ENCODE measurements at regions not wholly inside any gene's neighbourhood (a gene's known extent, or its start where the extent isn't known, plus 50 kb on each side); places are given as distances from the start of the nearest gene placed in this dataset.
A peak's percentile ranks its signal among the peaks of the same experiment; 100 is the strongest.
"Not testable (repeated sequence)": the region's sequence is repeated elsewhere in the genome, so short reads cannot be mapped to it uniquely, and the experiment has no call there.

DNA sequence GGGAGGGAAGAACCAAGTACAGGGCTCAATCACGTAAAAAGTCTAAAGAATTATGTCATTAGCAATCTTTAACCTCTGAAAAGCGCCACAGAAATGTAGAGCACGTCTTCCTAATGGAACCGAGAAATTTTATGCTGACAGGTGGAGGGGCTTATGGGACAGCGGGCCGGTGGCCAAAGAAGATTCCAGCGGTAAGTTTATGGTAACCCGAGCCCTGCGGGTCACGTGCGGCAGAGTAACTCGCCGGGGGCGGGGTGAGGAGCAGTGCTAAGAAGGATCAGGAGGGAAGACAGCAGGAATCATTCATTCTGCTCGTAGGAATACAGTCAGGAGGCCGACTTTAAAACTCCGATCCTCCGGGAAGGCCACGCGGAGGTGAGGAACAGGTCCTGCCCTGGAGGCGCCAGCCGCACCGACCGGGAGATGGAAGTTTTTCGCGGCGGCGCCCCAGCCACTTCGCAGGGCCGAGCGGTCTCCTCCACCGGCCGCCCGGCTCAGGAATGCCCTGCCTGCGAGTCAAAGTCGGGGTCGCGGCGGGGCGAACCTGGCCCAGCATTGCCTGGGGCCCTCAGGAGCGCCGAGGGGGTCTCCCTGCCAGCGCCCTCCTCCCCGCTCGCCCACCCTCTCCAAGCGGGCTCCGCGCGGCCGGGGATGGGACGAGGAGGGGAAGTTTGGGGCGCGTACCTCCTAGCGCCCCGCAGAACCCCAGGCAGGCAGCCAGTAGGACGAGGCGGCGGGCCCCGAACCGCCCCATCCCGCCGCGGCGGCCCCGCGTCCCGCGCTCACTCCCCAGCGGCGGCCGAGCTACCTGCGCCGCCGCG is 101.8 kb downstream of the ESM1 start:
- DNase-seq, result peak in 1 of 2 experiments; percentile 5

DNA sequence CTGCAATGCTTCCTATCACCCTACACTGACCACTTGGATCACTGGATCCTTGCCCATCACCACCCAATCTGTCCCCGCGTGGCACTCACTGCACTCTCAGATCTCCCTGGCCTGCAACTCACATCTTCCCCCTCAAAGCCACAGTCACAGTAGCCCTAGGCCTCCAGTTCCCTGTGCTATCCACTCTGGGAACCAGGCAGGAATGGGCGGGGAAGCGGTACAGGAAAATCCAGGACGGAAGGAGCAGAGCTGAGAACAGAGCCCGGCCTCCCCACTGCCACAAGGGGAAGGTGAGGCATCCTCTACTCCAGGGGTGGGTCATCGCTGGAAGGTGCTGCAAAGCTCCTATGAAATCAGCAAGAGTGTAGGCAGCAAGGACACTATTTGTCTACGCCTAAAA is 102.6 kb downstream of the ESM1 start:
- no peak for DNase-seq

DNA sequence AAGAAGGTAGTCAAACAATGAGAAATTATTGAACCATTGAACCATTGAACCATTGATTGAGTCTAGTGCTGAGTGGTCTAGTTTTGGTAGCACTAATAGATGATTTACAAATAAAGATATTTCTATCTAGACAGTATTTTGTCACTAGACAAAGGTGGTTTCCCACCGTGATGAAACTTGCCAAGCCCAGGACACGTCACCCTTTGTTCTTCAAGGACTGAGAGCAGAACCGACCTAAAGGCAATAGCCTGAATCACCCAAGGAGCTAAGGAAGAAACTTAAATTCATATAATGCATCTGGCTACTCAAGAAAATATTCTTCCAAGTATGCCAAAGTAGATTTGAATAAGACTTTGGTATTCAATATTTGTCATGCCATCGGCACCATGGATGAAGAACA is 103.3 kb downstream of the ESM1 start:
- DNase-seq, result no peak

DNA sequence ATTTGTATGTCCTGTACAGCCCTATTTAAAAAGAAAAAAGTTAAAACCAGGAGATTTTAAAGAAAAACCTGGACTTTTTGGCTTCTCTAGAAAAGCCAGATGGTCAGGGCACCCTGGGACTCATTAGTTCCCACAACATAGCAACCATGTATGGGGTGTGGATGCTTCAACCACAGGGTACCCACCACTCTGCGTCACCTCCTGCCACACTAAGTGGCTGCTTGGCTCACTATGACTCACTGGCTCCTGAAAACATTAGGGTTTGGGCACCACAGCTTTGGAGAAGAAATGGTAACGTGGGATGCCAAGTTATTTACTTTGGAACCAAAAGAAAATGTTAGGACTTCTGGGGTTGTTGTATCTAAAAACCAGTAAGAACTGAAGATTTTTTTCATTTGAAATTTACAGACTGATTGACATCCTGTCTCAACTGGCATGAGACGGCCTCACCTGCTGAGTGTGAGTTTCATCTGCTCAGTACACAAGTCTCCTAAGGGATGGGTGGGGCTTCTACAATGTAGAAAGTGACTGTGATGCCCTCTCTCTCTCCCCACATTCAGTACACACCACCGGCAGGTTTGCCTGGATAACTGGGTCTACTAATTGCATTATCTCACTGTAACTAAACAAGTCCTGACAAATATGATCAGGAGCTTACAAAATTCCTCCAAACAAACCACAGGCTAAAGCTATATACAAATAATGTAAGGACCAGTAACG is 103.9 kb downstream of the ESM1 start:
- DNase-seq, result no peak

DNA sequence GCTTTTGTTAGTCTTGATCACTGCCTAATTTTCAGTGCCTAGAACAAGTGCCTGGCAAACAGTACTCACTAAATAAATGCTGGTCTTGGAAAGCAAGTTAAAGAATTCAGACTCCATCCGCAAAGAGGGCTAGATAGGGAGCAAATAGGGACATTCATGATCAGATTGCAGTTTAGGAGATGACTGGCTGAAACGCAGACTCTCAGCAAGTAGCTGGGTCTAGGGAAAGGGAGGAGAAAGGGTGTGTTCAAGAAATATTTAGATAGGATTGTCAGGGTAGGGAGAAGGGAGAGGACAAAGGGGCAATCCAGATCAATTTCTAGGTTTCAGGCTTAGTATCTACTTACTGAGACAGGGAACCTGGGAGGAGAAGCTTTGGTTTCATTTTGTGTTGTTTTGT is 108.4 kb downstream of the ESM1 start:
- DNase-seq, result no peak

DNA sequence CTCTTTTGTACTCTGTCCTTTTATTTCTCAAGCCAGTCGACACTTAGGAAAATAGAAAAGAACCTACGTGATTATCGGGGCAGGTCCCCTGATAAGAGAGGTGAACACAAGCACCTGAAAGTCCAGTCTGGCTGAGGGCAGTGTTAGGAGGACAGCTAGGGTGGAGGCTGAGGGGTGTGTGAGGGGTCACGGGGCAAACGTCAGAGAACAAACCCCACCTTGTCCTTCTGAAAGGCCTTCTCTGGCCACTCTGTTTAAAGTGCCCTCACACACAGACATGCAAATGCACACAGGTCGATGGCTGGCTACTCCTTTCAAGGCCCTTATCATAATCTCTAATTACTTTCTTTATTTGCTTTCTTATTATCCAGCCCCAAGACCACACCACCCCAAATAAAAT is 108.8 kb downstream of the ESM1 start:
- DNase-seq, result no peak

DNA sequence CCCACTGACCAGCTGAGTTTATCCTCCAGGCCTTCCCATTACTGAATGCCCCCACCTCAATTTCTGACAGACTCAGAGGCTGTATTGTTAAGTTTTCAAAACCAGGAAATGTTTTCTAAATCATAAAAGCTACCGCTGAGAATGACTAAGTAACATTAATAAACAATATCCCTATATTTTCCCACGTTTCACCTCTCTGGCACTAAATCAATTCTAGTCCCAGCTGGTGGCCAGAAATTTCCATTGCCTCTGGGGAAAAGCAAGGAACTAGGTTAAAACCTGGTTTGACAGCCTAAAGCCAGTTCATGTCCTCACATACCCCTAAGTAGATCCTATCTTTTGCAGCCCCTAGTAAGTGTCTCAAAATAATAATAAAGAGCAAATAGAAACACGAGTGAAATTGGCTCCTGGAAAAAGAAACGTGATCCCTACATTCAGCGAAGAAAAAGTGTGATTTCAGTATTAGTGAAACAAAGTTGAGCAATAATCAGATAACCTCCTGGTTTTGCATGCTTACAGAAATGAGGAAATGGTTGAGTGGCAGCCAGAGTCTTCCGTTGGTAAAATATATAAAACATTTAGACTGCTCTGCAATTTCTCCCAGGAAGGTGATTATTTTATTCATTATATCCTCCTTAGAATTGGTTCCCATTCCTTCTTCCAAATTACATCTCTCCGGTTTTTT is 110.9 kb downstream of the ESM1 start:
- peak; percentile 27 to 43 for DNase-seq

DNA sequence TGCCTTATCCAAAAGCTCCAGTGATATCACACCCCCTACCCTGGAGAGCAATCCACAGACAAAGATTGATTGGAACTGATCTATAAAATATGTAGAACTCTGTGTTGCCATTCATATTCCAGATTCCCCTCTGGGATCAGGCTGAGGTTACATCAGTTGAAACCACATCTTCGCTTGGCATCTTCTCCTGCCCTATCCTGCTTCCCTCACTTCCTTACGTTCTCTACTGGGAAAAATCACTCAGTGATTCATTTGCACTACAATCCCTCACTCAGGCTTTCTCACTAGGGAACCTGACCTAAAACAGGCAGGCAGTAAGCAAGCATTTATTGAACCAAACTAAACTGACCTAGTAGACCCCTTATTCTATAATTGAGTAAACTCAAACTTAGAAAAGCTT is 111.7 kb downstream of the ESM1 start:
- DNase-seq, result no peak

DNA sequence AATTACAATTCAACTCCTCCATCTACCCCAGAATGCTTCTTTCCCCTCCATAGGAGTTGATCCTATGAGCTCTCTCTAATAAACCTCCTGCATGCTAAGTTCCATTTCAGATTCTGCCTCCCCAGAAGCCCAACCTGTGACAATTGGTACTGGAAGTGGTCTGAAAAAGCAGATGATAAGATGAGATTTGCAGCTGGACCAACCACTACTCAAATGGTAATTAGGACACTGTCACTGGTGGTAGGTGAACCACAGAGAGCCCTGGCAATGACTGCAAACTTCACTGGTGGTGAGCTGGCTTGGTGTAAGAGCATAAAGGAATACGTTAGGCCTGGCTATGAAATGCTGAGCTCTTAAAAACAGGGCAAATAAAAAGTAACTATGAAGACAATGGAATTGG is 112.6 kb downstream of the ESM1 start:
- DNase-seq, result no peak

DNA sequence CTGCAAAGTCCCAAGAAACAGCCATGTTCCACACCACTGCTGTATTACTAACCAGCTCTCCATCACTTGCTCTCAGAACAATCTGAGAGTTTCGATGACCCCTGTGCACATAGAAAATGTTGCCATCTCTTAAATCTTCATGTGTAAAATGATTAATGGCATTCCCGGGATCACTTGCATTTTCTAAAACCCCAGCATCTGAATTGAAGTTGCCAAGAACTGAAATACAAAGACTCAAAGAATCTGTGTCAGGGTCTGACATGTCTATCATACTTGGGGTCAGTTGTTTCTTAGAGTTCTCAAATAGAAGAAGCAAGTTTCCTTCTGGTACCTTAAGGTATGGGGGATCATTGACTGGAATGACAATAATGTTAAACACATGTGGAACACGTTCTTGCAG is 115.1 kb downstream of the ESM1 start:
- no peak for DNase-seq

DNA sequence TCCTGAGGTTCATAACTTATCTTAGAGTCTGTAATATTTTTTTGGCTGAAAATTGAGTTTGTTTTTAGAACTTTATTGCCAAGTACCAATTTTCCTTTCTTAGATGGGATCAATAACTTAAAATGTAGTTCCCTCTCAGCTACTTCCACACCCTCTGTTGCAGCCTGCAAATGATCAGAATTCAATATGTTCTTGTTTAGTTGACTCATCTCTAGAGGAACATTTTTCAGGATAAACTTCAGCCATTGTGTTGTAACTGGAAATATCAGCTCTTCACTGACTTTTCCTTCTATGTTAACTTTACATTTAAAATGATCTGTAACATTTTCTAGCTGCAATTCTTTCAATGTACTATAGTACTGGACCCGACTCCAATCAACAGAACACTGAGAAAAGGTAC is 115.7 kb downstream of the ESM1 start:
- no peak for DNase-seq

DNA sequence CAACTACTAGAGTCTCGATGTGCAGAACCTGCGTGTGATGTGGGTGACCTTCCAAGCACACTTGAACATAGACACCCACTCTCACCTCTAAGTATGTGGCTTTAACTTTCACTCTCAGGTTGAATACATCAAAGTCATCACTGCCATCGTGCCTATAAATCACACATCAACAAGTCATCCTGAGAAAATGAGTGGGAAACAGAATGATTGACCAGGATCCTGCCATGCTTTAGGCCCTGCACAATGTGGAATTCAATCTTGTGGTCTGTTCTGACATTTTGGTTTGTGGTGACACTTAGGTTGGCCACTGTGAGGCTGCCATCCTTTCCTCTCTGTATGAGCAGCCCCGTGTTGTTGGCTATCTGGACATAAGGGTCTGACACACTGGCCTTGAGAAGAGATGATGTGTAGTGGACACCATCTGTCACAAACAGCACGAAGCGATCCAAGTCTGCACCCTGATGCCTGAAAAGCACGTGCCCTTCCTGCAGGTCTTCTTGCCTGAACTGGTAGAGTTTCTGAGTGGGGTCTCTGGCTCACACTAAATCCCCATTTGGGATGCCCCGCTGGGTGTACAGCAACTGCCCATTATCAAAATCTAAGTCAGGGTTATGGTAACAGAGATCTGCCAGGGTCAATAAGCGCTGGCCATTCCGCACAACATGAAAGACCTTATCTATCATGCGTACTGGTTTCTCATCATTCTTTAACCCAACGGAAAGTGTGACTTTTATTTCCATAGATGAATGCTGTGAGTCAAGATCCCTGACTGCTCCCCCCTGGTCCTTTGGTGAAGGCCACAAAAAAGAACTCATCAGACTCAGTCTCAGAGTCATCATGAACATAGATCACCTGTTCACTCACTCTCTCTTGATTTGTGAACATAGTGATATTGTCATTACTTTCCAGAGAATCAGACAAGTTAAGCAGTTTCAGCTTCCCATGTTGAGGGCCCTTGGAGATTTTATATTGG is 116.6 kb downstream of the ESM1 start:
- DNase-seq, result no peak

DNA sequence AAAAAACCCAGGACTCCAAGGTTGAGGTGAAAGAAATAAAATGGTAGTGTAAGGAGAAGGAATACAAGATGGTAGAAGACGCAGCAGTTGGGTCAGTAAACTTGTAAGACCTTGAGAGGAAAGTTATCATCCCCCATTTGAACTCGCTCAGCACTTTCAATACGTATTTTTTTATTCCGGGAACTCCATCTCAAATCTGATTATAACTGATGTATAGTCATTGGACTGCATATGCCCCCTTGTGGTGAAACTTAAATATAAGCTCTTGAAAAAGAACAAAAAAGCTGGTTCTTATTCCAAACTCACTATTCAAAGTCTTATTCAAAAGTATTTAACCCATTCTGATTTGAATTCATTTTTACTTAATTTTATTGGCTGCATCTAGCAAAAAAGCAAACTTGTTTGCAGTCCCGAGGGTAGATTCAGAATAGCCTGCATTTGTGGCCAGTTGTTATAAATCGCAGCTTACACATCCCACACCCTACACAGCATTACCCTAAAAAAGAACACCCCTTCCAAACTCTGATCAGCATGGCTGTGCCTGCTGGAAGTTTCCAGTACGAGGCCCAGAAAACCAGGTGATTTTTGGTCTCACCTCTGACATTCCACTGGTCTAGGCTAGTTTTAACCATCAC is 118.0 kb downstream of the ESM1 start:
- peak; percentile 60 to 82 for DNase-seq

DNA sequence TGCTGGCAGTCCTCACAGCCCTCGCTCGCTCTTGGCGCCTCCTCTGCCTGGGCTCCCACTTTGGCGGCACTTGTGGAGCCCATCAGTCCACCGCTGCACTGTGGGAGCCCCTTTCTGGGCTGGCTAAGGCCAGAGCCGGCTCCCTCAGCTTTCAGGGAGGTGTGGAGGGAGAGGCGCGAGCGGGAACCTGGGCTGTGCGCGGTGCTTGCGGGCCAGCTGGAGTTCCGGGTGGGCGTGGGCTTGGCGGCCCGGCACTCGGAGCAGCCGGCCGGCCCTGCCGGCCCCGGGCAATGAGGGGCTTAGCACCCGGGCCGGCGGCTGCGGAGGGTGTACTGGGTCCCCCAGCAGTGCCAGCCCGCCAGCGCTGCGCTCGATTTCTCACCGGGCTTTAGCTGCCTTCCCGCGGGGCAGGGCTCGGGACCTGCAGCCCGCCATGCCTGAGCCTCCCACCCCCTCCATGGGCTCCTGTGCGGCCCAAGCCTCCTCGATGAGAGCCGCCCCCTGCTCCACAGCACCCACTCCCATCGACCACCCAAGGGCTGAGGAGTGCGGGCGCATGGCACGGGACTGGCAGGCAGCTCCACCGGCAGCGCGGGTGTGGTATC is 120.4 kb downstream of the ESM1 start:
- not testable (repeated sequence) for DNase-seq

DNA sequence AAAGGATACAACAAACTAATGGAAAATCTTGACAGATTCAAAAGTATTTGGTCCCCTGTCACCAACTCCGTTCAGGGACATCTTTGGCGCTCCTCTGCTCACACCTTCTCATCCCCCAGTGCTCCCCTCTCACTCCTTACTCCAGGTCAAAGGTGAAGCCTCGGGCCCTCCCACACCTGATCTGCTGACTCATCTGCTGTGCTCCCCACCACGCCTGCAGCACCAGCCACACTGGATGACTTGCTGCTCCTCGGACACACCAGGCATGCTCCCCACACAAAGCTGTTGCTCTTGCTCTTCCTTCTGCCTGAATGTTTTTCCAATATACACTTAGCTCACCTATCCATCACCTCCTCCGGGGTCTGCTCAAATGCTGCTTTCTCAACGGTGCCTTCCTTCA is 123.4 kb downstream of the ESM1 start:
- DNase-seq, result no peak

DNA sequence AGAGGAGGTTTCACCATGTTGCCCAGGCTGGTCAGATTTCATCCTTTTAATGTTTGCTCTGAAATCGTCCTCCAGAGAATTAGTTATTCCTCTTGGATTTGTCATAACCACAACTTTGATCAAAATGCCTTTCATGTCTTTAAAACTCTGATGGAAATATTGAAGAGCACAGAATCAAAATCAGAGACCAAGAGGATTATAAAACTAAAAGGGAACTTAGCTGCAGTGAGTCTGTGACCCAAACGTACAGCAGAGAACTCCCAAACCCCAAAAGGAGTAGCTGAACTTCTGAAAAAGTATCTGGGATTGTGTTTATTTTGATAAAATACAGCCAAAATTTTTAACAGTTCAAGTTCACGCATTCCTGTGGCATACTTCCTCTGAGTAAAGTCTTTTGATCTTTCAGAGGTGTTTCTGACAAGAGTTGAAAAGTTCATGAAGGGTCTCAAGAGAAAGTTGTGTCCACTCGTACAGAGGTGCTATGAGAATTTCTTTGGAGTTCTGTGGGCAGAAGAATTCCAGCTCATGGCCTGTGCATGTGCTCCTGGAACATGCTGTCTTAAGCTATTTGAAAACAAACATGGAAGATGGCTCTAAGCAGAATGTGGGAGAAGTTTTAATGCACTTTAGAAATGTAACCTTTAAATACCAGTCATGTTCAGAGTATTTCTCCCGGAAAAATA is 124.0 kb downstream of the ESM1 start:
- DNase-seq, result no peak

DNA sequence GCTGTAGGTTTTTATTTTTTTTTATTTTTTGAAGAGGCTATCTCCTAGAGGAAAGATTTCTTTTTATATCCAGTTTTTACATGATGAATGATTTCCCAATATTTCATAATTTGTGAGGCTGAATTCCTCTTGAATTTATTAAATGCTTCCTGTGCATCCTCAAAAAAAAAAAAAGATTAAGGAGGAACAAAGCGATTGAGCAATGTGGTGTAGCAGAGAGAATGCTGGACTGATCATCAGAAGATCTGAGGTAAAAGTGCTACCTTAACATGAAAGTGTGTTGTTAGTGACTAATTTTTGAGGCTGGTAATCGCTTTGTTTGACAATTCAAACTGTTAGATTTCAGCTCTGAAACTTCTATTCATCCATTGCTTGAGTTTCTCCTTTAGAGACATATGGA is 125.1 kb downstream of the ESM1 start:
- DNase-seq, result no peak

DNA sequence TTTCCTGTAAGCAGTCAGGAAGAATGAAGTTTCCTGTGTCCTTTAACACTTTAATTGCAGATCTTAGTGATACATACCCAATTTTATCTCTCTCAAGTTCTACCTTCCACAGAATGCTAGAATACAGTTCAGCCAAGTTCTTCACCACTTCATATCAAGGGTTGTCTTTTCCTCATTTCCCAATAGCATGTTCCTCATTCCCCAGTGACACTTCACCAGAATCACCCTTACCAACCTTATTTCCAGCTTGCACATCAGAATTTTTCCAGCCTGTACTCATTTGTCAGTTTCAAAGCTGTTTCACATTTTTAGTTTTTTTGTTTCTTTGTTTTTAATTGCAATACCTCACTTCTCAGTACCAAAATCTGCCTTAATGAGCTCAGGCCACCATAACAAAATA is 126.1 kb downstream of the ESM1 start:
- DNase-seq, result no peak

DNA sequence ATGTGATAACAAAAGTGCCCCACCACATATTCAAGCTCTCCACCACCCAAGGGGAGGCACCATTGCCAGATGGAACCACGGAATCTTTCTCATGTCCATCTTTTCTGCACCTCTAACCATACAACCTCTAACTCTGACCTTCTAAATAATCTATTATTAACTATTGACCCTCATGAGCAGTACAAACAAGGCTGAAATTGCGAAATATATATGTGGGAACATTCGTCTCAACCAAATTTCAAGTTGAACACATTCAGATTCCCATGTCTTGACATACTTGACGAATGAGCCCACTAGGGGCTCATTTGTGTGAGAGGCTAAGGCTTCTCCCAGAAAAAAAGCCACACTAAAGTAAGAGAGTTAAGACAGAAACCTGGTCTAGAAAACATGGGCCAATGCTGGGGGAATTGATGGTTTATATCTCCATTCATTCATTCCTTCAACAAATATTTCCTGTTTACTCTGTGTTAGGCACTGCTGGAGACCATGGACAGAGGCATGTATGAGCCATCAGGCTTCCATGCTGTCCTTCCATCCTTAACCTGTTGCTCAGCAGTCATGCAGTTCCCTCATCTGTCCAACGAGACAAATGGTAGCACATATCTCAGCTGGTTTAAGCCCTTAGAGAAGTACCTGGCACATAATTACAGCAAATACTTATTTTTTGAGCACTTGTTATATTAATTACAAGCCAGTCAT is 130.4 kb downstream of the ESM1 start:
- no peak for DNase-seq

DNA sequence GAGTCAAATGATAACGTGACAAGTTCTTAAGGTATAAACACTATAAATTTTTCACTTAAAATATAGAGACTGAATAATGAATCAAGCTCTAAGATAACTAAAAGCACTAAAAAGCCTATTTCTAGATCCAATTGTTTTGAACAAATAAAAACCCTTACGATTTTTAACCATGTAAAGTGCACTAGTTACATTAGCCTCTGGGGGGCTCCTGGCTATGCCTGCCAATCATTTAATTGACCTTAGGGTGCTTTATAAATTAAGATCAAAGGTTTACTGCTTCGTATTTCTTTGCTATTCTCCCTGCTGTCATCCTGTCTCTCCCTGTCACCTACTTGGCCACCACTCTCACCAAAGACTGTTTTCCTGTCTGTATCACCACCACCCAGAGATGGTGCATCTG is 133.4 kb downstream of the ESM1 start:
- peak in 1 of 2 experiments; percentile 12 for DNase-seq

DNA sequence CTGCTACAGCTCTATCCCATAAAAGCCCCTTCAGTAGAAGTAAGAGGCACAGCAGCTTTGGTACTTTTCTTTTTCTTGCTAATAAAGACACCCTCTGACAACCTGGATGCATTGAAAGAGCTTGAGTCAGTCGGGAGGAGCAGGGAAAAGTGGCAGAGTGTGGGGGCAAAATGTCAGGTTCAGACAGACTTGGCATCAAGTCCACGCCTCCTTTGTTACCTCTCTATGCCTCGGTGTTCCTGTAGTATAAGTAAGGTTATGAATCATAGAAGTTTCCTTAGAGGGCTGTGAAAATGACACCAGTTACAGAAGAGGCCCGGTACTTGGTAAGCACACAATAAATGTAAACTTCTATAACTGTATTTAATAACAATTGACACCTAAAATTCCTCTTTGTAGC is 133.9 kb downstream of the ESM1 start:
- no peak for DNase-seq

All from Kasumi-1 (cell line).